Tibial artery (tissue), 4 donors: ENCODE measurements at regions not wholly inside any gene's neighbourhood (a gene's known extent, or its start where the extent isn't known, plus 50 kb on each side); places are given as distances from the start of the nearest gene placed in this dataset.
"Not testable (repeated sequence)": the region's sequence is repeated elsewhere in the genome, so short reads cannot be mapped to it uniquely, and the experiment has no call there.

ENCODE experiments used
- DNase-seq, 2 donors: peaks; one replicate each; pipeline ENCODE4 v3.0.0-alpha.2; 2019
- H3K27ac ChIP-seq, 2 donors: fragments of 200-600 bp; sonication (generic) in 1 of 2; 1 replicate in 1 of 2; 2 replicates in 1 of 2; pipeline ENCODE4 v1.5.1; 2018 to 2019; ENCODE audit warnings: mild to moderate bottlenecking in 1 of 2
- H3K27me3 ChIP-seq, 2 donors: fragments of 200-600 bp; sonication (generic) in 1 of 2; one replicate each; pipeline versions ENCODE4 v1.5.1 to v1.6.0; 2016 to 2019
- H3K36me3 ChIP-seq, 3 donors: fragments of 200-600 bp; sonication (generic) in 2 of 3; one replicate each; pipeline ENCODE4 v1.5.1; 2016 to 2019; ENCODE audit warnings: mild to moderate bottlenecking in 2 of 3
- H3K4me1 ChIP-seq, 4 donors: fragments of 200-600 bp; sonication (generic) in 2 of 4; 1 replicate in 3 of 4; 2 replicates in 1 of 4; pipeline ENCODE4 v1.5.1; 2016 to 2019
- H3K4me3 ChIP-seq, 2 donors: fragments of 200-600 bp; sonication (generic) in 1 of 2; 1 replicate in 1 of 2; 2 replicates in 1 of 2; pipeline ENCODE4 v1.5.1; 2018 to 2019; ENCODE audit warnings: mild to moderate bottlenecking in 2 of 2
- H3K9me3 ChIP-seq, 3 donors: fragments of 200-600 bp; sonication (generic) in 1 of 3; one replicate each; pipeline ENCODE4 v1.5.1; 2016 to 2019
- intact Hi-C: fragments of 100-400 bp; cut with DNase I; formaldehyde crosslinking; loops from one replicate; pipeline ENCODE4 v1.15.0; 2023; ENCODE audit warnings: low total_unique reads
- TF ChIP-seq, protein P1 (sequence below), 2 experiments: fragments of 200-600 bp in 1 of 2; fragments of 450-650 bp in 1 of 2; IDR thresholded peaks; one replicate each; pipeline ENCODE4 v1.5.1; 2017 to 2019; ENCODE audit warnings: antibody characterized with exemption in 2 of 2, mild to moderate bottlenecking in 1 of 2, moderate library complexity in 1 of 2

GRCh38 chr2:239819974-239820555 lies 205.1 kb downstream of the NDUFA10 start:
- Histone ChIP-seq H3K27ac (no peak overlapping the region), H3K36me3 (no peaks in the 10 kb centered on the region), H3K9me3 (no peaks in the 10 kb centered on the region), H3K4me1 (peaks cover 0 to 7% (median 6%) of the 10 kb centered on the region in 4 donors), H3K4me3 (no peak overlapping the region), H3K27me3 (no peaks in the 10 kb centered on the region)
- TF ChIP-seq, protein P1, sequence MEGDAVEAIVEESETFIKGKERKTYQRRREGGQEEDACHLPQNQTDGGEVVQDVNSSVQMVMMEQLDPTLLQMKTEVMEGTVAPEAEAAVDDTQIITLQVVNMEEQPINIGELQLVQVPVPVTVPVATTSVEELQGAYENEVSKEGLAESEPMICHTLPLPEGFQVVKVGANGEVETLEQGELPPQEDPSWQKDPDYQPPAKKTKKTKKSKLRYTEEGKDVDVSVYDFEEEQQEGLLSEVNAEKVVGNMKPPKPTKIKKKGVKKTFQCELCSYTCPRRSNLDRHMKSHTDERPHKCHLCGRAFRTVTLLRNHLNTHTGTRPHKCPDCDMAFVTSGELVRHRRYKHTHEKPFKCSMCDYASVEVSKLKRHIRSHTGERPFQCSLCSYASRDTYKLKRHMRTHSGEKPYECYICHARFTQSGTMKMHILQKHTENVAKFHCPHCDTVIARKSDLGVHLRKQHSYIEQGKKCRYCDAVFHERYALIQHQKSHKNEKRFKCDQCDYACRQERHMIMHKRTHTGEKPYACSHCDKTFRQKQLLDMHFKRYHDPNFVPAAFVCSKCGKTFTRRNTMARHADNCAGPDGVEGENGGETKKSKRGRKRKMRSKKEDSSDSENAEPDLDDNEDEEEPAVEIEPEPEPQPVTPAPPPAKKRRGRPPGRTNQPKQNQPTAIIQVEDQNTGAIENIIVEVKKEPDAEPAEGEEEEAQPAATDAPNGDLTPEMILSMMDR (IDR thresholded peaks at IDR 0.05), result no peak
- peak in 1 of 2 donors; percentile 62 for DNase-seq
- intact Hi-C loops, result no loop called here

- Histone ChIP-seq H3K36me3 (no peaks in the 10 kb centered on the region), H3K9me3 (no peaks in the 10 kb centered on the region), H3K4me3 (no peak overlapping the region), H3K27ac (no peak overlapping the region), H3K4me1 (peaks cover 1 to 14% (median 13%) of the 10 kb centered on the region in 4 donors), H3K27me3 (no peaks in the 10 kb centered on the region)
- TF ChIP-seq, protein P1 (IDR thresholded peaks at IDR 0.05), result no peak
- intact Hi-C loops, result no loop called here
- peak in 1 of 2 donors; percentile 41 for DNase-seq
Measured at GRCh38 chr2:239819091-239819973, 205.8 kb downstream of the NDUFA10 start.

- Histone ChIP-seq H3K36me3 (no peaks in the 10 kb centered on the region), H3K4me1 (peaks cover 9 to 22% (median 21%) of the 10 kb centered on the region in 4 donors), H3K9me3 (no peaks in the 10 kb centered on the region), H3K27me3 (no peaks in the 10 kb centered on the region), H3K27ac (no peak overlapping the region), H3K4me3 (no peak overlapping the region)
- DNase-seq, result peak in 1 of 2 donors; percentile 57
- intact Hi-C loops, result no loop called here
- TF ChIP-seq, protein P1 (IDR thresholded peaks at IDR 0.05), result no peak
Measured at GRCh38 chr2:239818531-239819011, 206.6 kb downstream of the NDUFA10 start.

- TF ChIP-seq, protein P1 (IDR thresholded peaks at IDR 0.05), result no peak
- Histone ChIP-seq H3K9me3 (no peaks in the 10 kb centered on the region), H3K4me3 (no peak overlapping the region), H3K4me1 (peaks cover 9 to 27% (median 21%) of the 10 kb centered on the region in 4 donors), H3K27ac (no peak overlapping the region), H3K36me3 (no peaks in the 10 kb centered on the region), H3K27me3 (no peaks in the 10 kb centered on the region)
- DNase-seq, result peak in 1 of 2 donors; percentile 49
- intact Hi-C loops, result no loop called here
Measured at GRCh38 chr2:239818086-239818485, 207.1 kb downstream of the NDUFA10 start.

DNA sequence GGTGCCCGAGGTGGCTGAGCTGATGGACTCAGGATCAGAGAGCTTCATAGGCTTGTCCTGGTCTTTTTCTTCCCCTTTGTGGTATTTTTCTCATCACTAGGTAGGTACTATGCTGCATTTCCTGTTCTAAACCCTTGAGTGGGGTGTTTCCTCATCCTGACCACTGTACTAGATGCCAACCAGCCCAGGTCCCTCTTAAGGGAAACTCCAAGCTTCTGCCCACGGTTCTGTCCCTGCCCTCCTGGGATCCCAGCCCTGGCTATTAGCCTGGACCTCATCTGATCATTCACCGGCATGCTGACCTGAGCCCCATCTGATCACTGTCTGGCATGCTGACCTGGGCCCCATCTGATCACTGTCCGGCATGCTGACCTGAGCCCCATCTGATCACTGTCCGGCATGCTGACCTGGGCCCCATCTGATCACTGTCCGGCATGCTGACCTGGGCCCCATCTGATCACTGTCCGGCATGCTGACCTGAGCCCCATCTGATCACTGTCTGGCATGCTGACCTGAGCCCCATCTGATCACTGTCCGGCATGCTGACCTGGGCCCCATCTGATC lies 207.6 kb downstream of the NDUFA10 start:
- DNase-seq, result peak in 1 of 2 donors; percentile 53
- H3K4me1 ChIP-seq, result peaks cover 9 to 30% (median 21%) of the 10 kb centered on the region in 4 donors
- H3K27me3 ChIP-seq, H3K36me3 ChIP-seq, H3K9me3 ChIP-seq, H3K4me3 ChIP-seq, H3K27ac ChIP-seq, intact Hi-C loops: not testable (repeated sequence)
